ENCODE measurements at regions not wholly inside any gene's neighbourhood (a gene's known extent, or its start where the extent isn't known, plus 50 kb on each side); places are given as distances from the start of the nearest gene placed in this dataset.
"Not testable (repeated sequence)": the region's sequence is repeated elsewhere in the genome, so short reads cannot be mapped to it uniquely, and the experiment has no call there.

DNA sequence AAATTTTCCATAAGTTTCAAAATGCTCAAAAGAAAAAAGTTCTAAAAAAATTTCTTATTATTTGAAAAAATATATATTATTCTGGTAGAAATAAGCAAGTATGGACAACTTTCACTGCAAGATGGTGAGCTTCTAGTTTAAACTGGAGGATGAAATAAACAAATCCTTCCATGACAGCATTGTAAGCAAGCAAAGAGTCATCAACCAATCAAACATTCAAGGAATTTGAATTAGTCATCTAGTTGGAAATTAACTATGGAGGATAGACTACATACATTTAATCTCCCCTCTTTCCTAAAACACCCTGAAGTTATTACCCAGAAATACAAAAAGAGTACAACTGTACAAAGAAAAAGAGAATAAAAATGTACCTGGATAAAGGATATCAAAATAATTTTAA lies 51.0 kb upstream of the IRX5 start:
- DNase-seq (ENCODE audit: low read depth in 3 of 3, low spot score in 2 of 3), result no peak

DNA sequence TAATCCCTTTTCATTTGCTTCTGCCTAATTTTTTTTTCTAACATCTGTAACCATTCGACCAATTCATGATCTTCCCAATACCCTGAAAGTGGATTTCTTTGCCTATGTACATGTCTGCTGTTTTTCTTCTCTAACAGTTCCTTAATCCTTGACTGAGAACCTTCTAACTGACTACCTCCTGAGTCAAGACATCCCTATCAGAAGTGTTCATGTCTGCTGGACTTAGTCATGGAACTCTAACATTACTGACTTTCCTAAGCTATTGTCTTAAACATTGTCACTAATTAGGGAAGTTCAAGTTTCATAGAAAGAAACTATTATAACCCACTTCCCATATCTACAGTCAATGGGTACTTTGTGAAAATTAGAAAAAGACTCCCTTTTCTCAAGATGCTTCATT lies 52.4 kb upstream of the IRX5 start:
- DNase-seq (ENCODE audit: low read depth in 3 of 3, low spot score in 2 of 3), result no peak

DNA sequence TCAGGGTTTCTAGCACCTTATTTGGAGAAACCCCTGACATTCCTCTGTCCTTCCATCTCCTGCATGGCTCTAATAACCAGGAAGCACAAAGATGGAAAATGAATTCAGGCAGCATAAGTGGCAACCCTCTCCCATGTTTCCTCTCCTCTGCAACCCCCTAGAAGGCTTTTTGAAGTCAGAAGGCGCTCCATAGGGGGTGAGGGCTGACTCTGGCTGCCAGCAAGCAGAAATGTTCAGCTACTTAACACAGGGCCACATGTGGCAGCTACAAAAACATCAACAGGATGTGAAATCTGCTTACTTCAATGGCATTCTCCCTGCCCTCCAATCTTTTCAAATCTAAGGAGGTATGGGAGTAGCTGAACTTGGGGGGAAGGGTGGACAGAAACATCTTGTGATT lies 55.2 kb upstream of the IRX5 start:
- DNase-seq (ENCODE audit: low read depth in 3 of 3, low spot score in 2 of 3), result no peak

DNA sequence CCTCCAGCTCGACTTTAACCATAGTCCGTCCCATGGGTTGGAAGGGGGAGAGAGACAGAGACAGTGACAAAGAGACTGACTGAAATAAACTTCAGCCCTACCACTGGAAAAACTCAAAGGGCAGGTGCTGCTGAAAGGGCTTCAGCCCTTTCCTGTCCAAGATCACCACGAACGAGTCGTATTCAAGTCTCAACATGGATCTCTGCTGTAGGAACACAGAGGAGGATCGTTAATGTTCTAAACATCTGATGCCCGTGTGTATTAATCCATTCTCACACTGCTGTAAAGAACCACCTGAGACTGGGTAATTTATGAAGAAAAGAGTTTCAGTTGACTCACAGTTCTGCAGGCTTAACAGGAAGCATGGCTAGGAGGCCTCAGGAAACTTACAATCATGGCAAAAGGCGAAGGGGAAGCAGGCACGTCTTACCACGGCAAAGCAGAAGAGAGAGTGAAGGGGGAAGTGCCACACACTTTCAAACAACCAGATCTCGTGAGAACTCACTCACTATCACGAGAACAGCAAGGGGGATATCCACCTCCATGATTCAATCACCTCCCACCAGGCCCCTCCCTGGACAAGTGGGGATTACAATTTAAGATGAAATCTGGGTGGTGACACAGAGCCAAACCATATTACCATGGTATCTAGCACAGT lies 56.8 kb upstream of the IRX5 start:
- DNase-seq (ENCODE audit: low read depth in 3 of 3, low spot score in 2 of 3), result not testable (repeated sequence)

DNA sequence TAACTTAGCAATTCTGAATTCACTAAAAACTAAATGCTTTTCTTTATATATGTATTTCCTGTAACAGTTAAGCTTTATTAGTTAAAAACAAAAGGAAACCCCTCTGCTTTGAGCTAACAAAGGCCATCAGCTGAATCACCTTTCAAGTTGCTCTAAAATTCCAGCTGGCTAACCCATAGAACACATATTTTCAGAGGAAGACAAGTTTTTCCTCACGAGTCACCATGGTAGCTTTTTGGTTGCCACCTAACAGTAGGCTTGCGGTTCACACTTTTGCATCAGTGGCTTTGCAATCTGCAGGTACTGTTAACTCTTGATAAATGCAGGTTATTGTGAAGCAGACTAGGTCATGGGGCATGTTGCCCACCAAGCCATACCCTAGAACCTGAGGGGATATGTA lies 57.6 kb upstream of the IRX5 start:
- DNase-seq (ENCODE audit: low read depth in 3 of 3, low spot score in 2 of 3), result no peak

DNA sequence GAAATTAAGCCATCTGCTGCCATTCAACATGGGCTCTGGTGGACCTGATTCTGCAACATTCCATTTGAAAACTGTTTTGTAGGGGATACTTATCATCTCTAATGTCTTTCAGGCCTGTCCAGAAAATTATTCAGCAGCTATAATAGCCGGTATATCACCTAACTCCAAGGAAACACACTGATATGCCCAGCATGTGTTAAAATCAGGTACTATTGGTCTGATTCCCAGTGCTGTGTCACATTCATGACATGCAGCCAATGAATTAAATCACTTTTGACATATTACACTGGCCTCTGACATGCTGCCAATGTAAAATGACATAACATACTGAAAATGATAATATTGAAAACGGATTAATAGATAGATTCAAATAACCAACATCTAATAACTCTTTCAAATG lies 60.5 kb upstream of the IRX5 start:
- no peak for DNase-seq (ENCODE audit: low read depth in 3 of 3, low spot score in 2 of 3)

DNA sequence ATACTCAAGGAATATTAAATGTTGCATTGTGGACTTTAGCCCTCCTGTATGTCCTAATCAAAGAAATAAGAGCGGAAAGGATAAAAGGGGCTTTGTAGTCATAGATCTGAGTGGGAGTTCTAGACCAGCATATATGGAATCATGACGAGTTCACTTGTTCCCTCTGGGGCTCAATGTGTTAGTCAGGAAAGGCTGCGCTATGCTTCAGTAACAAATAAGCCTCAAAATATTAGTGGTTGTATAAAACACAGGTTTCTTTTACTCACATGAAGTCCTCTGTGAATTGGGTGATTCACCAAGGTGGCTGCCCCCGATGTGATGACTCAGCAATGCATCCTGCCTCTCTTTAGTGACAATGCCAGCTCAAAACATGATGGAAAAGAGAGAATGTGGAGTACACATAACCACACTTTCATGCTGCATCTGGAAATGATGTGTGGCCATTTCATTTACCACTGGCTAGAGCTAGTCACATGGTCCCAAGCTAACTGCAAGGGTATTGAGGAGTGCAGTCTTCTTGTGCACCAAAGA lies 63.3 kb upstream of the IRX5 start:
- no peak for DNase-seq (ENCODE audit: low read depth in 3 of 3, low spot score in 2 of 3)

DNA sequence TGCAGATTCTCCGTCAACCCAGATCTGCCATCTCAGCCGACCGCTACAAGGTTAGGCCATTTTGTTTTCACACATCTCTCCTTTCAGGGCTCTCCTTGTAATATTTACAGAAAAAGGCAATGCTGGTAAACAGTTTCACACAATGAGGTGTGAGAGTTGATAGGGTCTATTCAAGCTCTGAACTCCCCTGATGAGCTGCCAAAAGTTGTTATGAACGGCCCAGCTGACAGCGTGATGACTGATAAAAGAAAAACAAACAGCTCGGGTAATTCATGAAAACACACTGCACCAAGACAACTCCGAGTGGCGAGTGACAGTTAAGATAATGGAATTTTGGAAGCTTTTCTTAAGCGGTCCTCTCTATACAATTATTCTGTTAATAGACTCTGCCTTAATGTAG lies 68.1 kb upstream of the IRX5 start:
- DNase-seq (ENCODE audit: low read depth in 3 of 3, low spot score in 2 of 3), result no peak

DNA sequence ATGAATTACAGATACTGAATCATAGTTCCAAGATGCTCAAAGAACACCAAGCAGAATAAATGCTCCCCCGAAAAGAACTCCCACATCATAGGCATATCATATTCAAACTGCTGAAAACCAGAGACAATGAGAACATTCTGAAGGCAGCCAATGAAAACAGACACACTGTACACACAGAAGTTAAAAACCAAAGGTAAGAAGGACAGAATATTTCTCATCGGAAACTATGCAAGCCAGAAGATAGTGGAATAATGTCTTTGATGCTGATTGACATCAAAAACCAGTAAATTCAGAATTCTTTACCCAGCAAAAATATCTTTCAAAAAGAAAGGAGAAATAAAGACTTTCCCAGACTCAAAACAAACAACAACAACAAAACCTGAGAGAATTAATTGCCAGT lies 73.8 kb upstream of the IRX5 start:
- DNase-seq (ENCODE audit: low read depth in 3 of 3, low spot score in 2 of 3), result no peak

DNA sequence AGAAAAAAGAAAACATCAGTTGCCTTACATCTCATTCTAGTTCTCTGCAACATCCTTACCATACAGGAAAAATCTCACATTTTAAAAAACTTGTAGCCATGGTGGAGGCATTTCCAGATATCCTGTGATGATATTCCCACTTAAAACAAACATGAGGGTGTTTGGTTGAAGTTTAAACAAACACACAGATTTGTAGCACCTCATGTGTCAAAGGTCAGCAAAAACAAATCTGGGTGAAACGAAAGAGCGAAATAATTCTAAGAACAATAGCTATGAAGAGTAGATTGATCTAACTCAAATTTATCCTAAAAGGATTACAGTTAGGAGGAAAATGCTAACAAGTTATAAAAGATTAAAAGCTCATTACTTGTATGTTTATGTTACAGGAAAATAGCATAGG lies 83.1 kb upstream of the IRX5 start:
- no peak for DNase-seq (ENCODE audit: low read depth in 3 of 3, low spot score in 2 of 3)

DNA sequence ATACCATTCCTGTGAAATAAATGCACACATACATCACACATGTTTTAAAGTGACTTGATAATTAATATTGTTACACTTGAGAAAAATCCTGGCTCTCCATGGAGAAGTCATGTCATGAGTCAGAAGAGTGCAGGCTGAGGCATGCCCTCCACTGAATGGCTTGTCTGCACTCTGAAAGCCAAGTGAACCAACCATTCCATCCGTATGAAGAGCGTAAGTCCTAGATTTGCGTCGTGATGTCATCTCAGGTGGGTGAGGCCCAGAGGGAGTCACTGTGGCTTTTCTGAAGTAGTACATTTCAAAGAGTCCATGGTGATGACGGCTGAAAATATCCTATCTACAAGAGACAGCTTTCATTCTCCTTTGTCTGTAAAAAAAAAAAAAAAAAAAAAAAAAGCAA lies 83.5 kb upstream of the IRX5 start:
- DNase-seq (ENCODE audit: low read depth in 3 of 3, low spot score in 2 of 3), result no peak

DNA sequence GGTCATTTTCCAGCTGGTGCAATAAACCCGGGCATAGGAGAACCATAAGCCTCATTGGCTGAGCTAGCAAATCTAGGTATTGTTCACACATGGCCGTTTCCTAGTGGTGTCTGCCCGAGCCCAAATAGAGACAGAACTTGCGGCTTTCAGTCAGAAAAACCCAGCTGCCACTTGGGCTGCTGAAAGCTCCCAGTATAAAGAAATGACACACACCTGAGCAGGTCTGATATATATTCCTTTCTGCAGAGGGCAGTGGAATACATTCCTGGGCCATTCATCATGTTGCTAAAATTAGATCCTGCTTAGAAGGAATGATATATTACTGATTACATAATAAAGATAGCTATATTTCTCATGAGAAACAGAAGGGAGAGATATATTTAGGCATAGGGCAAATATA lies 83.9 kb upstream of the IRX5 start:
- DNase-seq (ENCODE audit: low read depth in 3 of 3, low spot score in 2 of 3), result no peak

DNA sequence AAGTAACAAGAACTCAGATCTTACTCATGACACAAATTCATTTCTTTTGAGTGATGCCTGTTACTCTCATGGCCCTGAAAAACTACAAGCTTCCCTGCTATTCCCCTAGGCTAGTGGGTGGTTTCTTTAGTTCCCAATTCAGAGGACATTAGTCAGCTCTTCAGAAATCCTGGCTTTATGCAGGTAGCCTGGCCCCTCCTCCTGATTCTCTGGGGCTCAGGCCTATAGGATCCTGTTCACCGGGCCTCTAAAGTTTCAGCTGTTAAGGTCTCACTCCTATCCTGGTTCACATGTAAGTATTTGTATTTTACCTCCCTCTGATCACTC lies 87.3 kb upstream of the IRX5 start:
- DNase-seq (ENCODE audit: low read depth in 3 of 3, low spot score in 2 of 3), result no peak

DNA sequence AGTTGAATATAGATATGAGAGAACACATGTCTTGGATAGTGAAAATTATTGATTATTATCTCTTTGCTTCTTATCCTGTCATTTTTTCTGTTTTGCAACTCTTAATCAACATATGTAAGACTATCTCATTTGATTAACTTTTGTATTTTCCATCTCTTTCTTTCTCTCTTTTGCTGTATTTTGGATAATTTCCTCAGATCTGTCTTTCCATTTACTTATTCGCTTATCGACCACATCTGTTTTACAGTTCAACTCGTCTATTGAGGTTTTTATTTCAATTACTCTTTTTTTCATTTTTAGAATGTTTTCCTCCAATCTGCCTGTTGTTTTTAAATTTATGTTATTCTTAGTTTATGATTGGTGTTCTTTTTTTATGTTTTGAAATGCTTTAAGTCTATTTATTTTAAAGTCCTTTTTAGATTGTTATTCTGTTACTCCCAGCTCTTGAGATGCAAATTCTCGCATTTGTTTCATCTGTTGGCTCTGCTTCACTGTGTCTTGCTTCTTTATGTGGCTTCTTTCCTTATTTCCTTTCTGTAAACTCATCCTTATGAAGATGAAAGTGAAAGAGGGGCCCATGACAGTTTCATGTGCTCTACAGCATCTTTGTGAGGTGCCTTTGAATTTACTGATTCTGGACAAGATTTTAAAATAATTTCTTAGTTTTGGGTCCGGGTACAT lies 87.8 kb upstream of the IRX5 start:
- no peak for DNase-seq (ENCODE audit: low read depth in 3 of 3, low spot score in 2 of 3)

DNA sequence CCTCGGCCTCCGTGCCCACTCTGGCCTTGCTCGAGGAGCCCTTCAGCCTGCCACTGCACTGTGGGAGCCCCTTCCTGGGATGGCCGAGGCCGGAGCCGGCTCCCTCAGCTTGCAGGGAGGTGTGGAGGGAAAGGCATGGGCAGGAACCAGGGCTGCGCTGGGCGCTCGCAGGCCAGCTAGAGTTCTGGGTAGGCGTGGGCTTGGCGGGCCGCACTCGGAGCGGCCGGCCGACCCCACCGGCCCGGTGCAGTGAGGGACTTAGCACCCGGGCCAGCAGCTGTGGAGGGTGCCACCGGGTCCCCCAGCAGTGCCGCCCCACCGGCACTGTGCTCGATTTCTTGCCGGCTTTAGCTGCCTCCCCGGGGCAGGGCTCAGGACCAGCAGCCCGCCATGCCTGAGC lies 101.0 kb upstream of the IRX5 start:
- no peak for DNase-seq (ENCODE audit: low read depth in 3 of 3, low spot score in 2 of 3)

DNA sequence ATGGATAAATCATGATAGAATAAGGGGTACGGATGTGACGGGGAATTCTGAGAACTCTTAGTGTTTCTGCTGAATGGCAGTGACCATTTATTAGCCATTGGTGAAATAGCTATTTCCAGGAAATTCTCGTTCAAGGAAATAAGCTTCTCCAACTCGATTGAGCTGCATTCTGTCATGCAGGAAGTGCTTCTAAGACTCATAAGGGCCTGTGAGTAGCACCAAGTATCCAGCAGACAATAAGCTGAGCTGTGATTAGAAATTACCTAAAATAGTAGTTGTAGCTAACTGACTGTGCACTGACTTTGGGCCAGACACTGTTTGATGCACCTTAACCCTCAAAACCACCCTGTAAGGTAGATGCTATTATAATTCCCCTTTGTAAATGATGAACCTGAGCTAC lies 107.8 kb upstream of the IRX5 start:
- no peak for DNase-seq (ENCODE audit: low read depth in 3 of 3, low spot score in 2 of 3)

DNA sequence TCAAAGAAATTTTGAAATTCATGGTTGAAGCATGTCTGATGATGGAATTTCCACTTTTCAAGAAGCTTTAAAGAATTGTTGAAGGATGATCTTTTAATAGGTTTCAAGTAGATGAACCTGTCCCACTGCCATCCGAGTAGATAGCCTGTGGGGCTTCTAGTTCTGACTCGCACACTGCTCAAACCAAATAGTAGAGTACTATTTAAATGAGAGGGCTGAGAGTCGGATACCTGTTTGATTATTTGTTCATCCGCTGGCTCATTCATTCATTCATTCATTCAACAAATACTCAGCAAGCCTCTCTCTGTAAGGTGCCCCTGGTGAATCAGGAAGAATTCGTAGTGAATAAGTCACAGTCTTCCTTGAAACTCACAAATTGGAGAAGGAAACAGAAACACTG lies 108.2 kb upstream of the IRX5 start:
- DNase-seq (ENCODE audit: low read depth in 3 of 3, low spot score in 2 of 3), result no peak

DNA sequence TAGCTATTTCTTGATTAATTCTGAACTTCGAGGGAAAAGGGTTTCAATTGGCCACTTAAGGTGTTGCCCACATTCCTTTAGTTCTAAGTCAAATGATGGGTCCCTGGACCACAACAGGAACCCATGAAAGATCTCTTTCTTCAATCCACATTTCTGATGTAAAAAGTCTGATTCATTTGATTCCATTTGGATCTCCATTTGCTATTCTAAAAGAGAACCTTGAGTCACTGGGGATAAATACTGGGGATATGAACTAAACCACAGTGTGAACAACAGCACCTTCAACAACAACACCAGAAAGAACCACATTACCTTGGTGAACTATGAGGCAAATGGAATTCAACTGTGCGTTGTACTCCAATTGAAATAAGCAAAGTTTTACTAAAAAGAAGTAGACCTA lies 108.9 kb upstream of the IRX5 start:
- DNase-seq (ENCODE audit: low read depth in 3 of 3, low spot score in 2 of 3), result no peak

DNA sequence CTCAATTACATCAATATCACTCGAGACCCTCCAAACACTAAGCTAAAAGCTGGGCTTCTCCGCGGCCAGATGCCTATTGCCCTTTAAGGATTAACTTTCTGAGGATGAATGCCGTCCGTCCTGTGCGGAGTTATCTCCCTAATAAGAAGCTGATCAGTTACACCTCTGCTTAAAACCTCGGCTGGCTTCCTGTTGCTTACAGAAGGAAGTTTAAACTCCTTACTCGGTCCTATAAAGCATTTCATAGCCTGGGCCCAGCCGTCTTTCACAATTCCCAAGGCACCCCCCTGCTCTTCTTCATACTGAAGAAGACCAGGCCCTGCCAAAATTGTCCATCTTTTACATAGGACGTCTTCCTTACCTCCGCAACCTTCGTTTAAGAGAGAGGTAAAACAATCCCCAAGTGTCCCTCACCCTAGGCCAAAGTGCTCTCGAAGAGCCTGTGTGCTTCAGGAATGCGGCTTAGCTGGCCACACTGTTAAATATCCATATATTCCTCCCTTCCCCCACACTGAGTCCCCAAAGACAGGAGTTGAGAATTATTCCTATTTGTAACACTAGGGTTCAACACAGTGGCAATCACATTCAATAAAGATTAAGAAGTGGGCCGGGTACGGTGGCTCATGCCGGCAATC lies 112.6 kb upstream of the IRX5 start:
- DNase-seq (ENCODE audit: low read depth in 3 of 3, low spot score in 2 of 3), result no peak

DNA sequence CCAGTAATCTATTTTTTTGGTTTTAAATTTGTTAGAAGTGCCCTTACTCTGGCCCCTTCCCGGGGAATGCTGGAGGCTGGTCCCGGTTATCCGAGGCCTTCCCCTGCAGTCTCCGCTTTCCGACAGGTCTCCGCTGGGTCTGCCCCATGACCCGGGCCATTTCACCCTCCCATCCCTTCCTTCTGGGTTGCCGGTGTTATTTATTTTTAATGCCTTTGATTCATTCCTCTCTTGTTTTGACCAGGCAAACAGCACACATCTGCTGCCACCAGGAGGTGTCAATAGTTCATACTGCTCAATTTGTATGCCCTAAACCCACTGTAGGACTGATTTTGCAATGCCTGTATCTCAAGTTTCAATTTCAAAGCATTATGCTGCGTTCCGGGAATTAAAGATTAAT lies 113.2 kb upstream of the IRX5 start:
- DNase-seq (ENCODE audit: low read depth in 3 of 3, low spot score in 2 of 3), result no peak

DNA sequence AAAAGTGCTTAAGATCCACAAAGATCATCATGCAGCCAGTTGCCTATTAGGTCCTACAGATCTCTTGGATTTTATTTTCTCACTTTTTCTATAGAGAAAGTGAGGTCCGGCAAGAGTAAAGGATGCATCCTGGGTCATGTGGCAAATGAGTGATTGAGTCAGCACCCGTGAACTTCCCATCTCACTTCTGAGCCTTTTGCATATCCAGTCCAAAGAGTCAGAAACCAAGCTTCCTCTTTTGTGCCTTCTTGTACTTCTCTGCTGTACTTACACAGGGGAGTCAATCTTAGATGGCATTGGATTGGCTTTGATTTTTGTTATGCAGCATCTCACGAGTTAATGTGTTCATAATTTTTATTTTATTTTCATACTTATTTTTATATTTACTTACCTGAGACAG lies 114.2 kb upstream of the IRX5 start:
- no peak for DNase-seq (ENCODE audit: low read depth in 3 of 3, low spot score in 2 of 3)

DNA sequence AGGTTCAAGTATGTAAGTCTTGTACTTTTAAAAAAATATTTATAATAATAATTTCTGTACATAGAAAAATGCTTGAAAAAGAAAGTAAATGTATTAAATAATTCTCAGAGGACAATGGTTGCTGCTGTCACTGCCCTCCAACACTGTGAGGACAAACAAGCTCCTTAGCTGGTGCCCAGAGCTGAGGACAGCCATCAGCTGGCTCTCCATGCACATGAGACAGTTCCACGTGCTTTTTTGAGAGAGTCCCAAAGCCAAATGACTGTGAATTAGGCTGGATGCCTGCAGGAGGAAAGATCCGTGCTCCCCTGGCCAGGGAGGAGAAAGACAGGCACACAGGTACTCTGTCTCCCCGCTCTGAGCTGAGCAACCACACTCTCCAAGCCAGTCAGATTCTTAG lies 115.5 kb upstream of the IRX5 start:
- no peak for DNase-seq (ENCODE audit: low read depth in 3 of 3, low spot score in 2 of 3)

Measured in right renal cortex interstitium (tissue), 3 donors.